RPMI8226 (cell line): ENCODE measurements at regions not wholly inside any gene's neighbourhood (a gene's known extent, or its start where the extent isn't known, plus 50 kb on each side); places are given as distances from the start of the nearest gene placed in this dataset.

ENCODE experiments used
- DNase-seq: peaks from one replicate; pipeline ENCODE4 v3.0.0-alpha.2; 2015

GRCh38 chr20:24817351-24817750 lies 131.7 kb upstream of the CST7 start:
- DNase-seq = no peak

DNA sequence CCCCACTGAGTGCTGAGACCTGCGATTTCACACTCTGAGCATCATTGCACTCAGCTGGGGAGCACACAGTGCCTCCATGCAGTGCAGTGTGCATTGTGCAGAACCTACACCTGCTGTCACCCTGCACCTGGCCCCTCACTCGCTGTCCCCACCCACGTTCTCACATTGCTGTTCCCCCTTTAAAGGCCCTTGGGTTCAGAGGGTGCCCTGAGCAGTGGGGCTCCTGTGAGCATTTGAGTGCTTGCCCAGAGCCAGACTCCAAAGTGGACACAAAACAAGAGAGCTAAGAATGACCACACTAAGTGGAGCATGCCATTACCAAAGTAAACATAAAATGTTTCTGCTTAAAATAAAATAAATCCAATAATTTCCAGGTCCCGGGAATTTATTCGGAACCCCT lies 131.0 kb upstream of the CST7 start:
- no peak for DNase-seq

GRCh38 chr20:24819331-24819965 lies 129.6 kb upstream of the CST7 start:
- no peak for DNase-seq

GRCh38 chr20:24820345-24820744 lies 128.7 kb upstream of the CST7 start:
- DNase-seq = no peak

GRCh38 chr20:24821391-24821790 lies 127.7 kb upstream of the CST7 start:
- DNase-seq = no peak

DNA sequence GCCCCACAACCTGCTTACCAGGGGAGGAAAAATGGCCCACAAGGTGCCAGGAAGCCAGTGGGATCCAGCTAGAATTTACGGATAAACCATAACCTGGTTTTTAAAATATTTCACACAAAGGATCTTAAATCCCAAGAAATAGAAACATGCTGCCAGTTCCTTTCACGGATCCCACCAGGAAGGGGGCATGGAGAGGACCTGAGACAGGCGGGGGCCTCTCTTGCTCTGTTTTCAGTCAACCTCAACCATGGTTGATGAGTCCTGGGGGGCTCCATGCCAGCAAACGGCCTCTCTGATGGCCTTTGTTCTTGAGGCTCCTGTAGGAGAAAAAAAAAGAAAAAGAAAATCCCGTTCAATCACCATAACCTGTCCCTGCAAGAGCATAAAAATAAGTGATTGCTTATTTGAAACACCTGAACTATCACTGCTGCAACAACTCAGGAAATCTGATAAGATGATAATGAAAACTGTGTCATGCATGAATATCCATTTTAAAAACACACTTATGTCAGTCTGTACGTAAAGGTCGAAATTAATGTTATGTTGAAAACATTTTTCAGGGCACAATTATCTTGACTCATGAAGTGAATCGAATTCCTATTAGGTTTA lies 125.8 kb upstream of the CST7 start:
- DNase-seq = no peak

DNA sequence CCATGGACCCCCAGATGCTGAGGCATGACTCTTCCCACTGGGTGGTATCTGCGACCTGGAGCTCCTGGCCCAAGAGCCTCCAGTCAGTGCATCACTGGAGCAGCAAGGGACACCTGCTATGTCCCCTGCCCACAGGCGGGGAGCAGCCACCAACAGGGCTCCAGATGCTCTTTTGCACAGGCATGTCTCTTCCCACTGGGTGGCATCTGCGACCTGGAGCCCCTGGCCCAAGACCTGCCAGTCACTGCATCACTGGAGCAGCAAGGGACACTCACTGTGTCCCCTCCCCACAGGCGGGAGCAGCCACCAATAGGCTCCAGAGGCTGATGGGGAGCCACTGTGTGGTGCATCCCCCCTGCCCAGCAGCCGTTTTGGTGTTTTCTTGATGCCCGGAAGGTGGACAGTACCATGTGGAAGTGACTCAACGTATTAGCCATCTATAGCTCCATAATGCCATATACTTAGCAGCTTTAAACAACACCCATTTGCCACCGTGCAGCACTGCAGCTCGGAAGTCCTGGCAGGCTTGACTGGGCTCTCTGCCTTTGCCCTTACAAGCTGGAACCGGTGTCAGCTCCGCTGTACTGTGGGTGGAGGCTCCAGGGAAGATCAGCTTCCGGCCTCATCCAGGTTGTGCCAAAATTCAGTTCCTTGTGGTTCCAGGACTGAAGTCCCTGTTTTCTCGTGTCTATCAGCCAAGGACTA lies 124.9 kb upstream of the CST7 start:
- DNase-seq = no peak

DNA sequence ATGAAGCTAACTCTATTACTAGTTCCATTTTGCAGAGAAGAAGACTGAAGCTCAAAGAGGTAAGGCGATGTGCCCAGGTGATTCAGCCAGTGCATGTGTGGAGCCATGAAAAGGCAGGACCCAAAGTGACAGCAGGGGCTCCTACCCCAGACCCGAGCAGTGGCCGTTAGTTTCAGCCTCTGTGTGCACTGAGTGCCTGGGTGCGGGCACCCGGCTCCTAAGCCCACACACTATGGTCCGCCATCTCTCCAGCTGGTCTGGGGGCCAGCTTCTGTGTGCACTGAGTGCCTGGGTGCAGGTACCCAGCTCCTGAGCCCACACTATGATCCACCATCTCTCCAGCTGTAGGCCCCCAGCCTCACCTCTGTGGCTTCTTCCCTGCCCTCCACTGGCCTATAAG lies 123.5 kb upstream of the CST7 start:
- DNase-seq = no peak

DNA sequence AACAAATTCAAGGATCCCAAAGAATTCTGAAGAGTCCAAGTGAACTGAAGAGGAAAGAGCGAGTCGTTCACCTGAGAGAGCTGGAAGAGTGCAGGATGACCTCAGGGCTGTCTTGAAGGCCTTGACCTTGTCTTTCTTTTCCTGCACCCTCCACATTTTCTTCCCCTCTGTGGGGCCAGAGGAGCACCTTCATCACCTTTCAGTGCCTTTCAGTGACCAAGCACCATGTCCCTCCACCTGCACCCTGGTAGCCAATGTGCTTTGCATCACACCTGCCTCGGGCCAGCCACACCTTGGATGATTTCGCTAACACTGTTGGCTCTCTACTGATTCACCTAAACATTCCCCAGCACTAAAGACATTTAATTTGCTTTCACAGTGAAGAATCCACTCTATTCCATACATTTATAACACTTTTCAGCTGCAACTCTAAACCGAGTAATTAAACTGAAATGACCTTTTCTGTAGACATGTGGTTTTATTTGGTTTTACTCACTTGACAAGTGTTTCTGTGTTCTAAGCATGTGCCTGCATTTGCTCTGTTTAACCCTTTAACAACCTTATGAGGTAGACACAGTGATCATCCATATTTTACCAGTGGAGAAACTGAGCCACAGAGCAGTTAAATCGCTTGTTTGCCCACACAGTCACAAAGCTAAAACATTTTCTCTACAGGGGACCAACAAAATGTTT lies 121.3 kb upstream of the CST7 start:
- DNase-seq = no peak

GRCh38 chr20:24828992-24829648 lies 119.9 kb upstream of the CST7 start:
- DNase-seq = no peak

GRCh38 chr20:24829649-24830370 lies 119.3 kb upstream of the CST7 start:
- no peak for DNase-seq

DNA sequence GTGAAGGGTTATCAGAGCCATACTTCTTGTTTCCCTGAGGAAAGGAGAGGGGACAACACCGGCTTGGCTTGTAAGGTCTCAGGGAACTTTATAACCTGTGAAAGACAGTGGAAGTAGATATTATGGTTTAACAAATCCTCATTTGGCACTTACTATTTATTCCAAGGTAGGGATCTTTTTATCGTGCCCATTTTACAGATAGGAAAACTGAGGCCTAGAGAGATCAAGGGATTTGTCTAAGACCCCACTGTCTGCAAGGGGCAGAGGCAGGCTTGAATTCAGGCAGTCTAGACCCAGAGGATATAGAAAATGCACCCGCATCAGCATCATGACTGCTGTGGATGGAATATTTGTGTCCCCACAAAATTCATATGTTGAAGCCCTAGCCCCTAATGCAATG lies 118.4 kb upstream of the CST7 start:
- no peak for DNase-seq

DNA sequence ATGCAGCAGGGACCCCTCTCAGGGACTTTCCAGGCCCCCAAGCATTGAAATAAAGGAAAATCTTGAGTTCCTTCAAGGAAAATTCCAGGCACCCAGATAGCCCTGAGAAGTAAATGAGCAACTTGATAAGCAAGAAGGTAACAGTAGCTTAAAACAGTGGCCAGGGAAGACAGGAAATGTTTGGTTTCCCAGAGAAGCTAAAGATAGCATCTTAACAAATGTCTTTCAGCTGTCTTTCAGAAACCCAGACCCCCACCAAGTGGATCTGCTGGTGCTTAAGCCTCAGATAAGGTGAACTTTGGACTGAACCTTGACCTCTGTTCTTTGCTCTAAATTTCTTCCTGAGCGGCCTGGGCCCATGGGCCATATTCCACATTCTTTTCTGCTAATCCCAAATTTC lies 117.8 kb upstream of the CST7 start:
- DNase-seq = no peak

DNA sequence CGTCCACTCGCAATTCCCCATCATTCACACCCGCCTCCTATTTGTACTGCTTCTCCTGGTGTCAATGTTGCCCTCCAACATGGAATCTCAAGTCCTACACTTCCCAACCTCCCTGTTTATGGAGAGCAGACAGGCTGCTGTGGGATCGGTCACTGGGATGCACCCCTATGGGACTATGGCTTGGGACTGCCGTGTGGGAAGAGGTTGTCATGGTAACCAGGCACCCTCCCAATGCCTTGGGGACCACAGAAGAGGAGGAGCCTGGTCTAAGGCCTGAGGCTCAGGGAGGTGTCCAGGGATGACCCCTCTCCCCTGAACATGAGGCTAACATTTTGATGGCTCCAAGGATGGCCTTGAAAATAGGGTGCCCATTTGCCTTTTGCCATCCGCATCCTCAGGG lies 116.6 kb upstream of the CST7 start:
- no peak for DNase-seq

DNA sequence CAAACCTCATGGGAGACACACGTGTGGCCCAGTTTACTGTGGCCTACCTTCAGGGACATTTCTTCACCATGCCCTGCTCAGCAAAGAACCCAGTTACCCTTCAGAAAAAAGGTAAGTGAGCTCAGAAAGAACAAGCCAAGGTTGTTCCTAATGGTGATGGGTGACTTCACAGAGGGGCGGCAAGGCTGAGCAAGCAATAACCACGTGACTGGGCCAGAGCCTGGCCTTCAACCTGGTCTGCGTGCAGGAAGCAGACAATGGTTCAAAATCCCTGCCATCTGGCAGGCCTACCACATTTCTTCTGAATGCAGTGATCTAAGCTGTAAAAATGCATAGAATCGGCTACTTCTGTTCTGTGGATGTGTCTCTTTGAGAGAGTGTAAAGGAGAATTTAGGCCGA lies 115.5 kb upstream of the CST7 start:
- DNase-seq = no peak

DNA sequence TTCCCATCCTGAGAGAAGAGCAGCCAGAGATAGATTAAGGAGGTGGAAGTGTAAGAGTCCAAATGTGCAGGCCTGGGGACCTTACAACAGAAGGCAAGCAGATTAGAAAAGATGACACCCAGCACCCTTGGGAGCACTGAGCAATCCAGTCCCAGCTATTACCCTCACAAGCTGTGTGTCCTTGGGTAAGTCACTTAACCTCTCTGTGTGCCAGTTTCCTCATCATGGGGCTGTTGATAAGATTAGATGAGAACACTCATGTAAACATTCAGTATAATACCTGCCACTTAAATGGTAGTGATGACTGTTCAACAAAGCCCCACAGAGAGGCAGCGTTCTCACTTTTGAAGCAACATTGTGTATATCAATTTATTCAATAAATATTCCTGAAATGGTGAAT lies 114.8 kb upstream of the CST7 start:
- no peak for DNase-seq

DNA sequence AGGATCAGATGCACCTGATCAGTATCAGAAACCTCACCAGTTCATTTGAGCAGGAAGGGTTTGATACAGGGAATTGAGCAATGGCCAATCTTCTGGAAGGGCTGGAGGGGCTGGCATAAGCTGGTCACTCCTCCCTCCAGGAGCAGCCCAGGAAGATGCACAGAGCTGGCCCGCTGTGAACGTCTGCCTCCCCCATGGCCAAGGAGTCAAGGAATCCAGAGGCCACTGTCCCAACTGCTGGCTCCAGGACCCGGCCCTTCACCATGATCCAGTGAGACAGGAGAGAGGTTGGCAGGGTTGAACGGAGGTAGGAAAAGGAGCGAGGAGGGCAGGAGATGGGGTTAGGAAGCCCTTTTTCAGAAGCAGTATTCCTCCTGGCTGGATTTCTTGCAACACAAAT lies 113.9 kb upstream of the CST7 start:
- no peak for DNase-seq

DNA sequence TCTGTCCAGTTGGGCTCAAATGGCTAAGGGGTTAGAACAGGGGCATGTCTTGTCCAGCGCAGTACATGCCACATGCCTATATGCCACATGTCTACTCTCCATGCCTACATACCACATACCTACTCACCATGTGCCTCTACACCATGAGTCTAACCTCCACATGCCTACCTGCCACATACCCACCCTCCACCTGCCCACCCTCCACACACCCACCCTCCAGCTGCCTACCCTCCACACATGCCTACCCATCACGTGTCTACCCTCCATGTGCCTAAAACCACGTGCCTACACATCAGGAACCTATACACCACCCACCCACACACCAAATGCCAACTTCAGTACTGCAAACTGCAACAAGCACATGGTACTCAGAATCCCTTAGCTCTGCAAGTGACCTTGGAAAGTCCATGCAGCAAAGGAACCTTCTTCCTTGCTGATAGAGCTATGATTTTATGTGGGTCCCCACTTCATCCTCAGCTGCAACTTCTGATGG lies 113.0 kb upstream of the CST7 start:
- no peak for DNase-seq

DNA sequence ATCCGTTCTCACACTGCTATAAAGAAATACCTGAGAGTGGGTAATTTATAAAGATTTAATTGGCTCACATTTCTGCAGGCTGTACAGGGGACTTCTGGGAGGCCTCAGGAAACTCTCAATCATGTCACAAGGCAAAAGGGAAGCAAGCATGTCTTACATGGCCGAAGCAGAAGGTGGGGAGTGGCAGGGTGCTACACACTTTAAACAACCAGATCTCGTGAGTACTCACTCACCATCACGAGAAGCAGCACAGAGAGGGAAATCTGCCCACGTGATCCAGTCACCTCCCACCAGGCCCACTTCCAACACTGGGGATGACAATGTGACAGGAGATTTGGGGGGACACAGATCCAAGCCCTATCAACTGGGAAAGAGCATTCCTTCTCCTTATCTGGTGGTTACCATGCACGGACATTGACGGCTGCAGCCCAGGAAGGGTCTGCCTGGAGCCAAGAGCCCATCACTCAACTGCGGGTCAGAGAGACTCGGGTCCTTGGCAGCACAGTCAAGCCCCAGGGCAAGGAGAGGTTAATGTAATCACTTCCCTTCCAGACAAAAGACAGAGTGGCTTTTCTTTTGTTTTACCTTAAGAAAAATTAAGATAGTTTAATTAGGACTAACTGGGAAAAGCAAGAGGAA lies 112.3 kb upstream of the CST7 start:
- no peak for DNase-seq

- DNase-seq = no peak
Measured at GRCh38 chr20:24837781-24838450, 111.2 kb upstream of the CST7 start.
